GM12873 (cell line): ENCODE measurements at regions not wholly inside any gene's neighbourhood (a gene's known extent, or its start where the extent isn't known, plus 50 kb on each side); places are given as distances from the start of the nearest gene placed in this dataset.

ENCODE experiments used
- CTCF ChIP-seq: IDR thresholded peaks from 2 replicates; pipeline ENCODE4 v1.5.1; 2012; ENCODE audit warnings: low read depth, mild to moderate bottlenecking, moderate library complexity, low read length, control low read depth; ENCODE audit not compliant: insufficient read depth; ENCODE audit errors: missing control alignments

GRCh38 chr3:153885359-153885758 is 235.8 kb upstream of the ARHGEF26 start:
- TF ChIP-seq CTCF = no peak

- TF ChIP-seq CTCF = no peak
Measured at GRCh38 chr3:153889905-153890334, 231.3 kb upstream of the ARHGEF26 start.

GRCh38 chr3:153892126-153892525 is 229.1 kb upstream of the ARHGEF26 start:
- no peak for TF ChIP-seq CTCF

- TF ChIP-seq CTCF = no peak
Measured at GRCh38 chr3:153894857-153895256, 226.3 kb upstream of the ARHGEF26 start.

GRCh38 chr3:153896197-153896596 is 225.0 kb upstream of the ARHGEF26 start:
- TF ChIP-seq CTCF = no peak

- TF ChIP-seq CTCF = no peak
Measured at GRCh38 chr3:153897025-153897723, 224.0 kb upstream of the ARHGEF26 start.

- TF ChIP-seq CTCF = no peak
Measured at GRCh38 chr3:153897842-153898241, 223.3 kb upstream of the ARHGEF26 start.
